ENCODE measurements at regions not wholly inside any gene's neighbourhood (a gene's known extent, or its start where the extent isn't known, plus 50 kb on each side); places are given as distances from the start of the nearest gene placed in this dataset.

DNA sequence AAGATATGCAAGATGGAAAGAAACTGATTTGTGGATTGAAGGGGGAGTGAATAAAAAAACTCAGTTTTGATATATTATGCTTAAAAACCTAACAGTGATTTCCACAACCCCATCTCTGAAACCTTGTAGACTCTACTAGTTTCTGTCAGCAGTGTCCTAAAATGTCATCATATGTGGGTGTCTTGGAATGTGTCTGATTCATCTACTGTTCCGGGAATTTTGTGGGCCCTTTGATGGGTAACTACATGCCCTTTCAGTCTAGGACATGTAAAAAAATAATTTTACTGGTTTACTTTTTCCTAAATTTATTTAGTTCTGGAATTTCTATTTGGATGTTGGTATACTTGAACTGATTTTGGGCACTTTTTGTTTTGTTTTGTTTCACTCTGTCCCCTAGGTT is 118.9 kb upstream of the NMUR2 start:
- Histone ChIP-seq H3K4me3 (ENCODE audit: low read length) (no peak overlapping the region), H3K27ac (ENCODE audit: low read length) (no peak overlapping the region), H3K27me3 (ENCODE audit: control insufficient read depth, insufficient read depth, low read length) (no peaks in the 10 kb centered on the region), H3K36me3 (ENCODE audit: control insufficient read depth, insufficient read depth, low read length) (no peaks in the 10 kb centered on the region), H3K4me1 (ENCODE audit: control insufficient read depth, insufficient read depth, low read length) (peaks cover 4% of the 10 kb centered on the region), H3K9me3 (replicated peaks; ENCODE audit: control insufficient read depth, low read depth, low read length) (no peaks in the 10 kb centered on the region)
- WGBS (ENCODE audit: insufficient coverage) = no CpG with 5 or more reads among the region's 1 CpG
- no peak for DNase-seq

GRCh38 chr5:152527358-152528052 is 122.4 kb upstream of the NMUR2 start:
- no peak overlapping the region for H3K4me3 ChIP-seq (ENCODE audit: low read length)
- H3K27me3 ChIP-seq (ENCODE audit: control insufficient read depth, insufficient read depth, low read length) = no peaks in the 10 kb centered on the region
- no peaks in the 10 kb centered on the region for H3K9me3 ChIP-seq (replicated peaks; ENCODE audit: control insufficient read depth, low read depth, low read length)
- DNase-seq = peak; percentile 27
- H3K4me1 ChIP-seq (ENCODE audit: control insufficient read depth, insufficient read depth, low read length) = peaks cover 4% of the 10 kb centered on the region
- no peaks in the 10 kb centered on the region for H3K36me3 ChIP-seq (ENCODE audit: control insufficient read depth, insufficient read depth, low read length)
- no peak overlapping the region for H3K27ac ChIP-seq (ENCODE audit: low read length)
- WGBS (ENCODE audit: insufficient coverage) = no CpG with 5 or more reads among the region's 3 CpGs

DNA sequence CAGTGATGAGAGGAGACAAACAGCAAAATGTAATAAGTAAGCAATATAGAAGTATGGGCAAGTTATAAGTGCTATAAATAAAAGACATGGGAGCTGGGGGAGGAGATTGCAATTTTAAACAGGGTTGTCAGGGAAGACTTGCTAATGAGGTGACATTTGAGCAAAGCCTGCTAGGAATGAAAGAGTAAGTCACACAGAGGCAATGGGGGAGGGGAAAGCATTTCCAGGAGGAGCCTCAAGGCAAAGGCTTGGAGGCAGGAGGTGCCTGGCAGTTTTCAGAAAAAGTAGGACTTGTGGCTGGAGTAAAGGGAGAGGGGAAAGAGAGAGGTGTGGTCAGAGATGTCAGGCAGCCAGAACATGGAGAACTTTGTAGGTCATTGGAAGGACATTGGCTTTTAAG is 124.4 kb upstream of the NMUR2 start:
- Histone ChIP-seq H3K4me1 (ENCODE audit: control insufficient read depth, insufficient read depth, low read length) (peaks cover 4% of the 10 kb centered on the region), H3K9me3 (replicated peaks; ENCODE audit: control insufficient read depth, low read depth, low read length) (no peaks in the 10 kb centered on the region), H3K27ac (ENCODE audit: low read length) (no peak overlapping the region), H3K4me3 (ENCODE audit: low read length) (no peak overlapping the region), H3K36me3 (ENCODE audit: control insufficient read depth, insufficient read depth, low read length) (no peaks in the 10 kb centered on the region), H3K27me3 (ENCODE audit: control insufficient read depth, insufficient read depth, low read length) (no peaks in the 10 kb centered on the region)
- DNase-seq = no peak

DNA sequence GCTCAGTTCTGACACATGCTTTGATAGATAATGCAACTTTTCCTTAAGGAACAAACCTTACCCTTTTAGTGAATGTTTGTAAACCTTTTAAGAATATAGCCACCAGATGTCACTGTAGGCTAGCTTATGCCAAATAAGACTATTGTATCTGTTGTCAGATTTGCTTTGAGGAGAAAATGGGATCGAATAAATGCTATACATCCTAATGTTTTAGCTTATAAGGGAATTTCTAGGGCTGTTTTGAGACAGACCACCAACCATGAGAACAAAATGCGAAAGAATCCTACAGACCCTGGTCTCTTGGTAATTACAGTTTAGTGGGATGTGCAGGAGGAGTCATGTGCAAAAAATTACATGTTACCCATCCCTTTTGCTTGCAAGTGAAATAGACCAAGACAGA is 127.6 kb upstream of the NMUR2 start:
- Histone ChIP-seq H3K27ac (ENCODE audit: low read length) (no peak overlapping the region), H3K4me3 (ENCODE audit: low read length) (no peak overlapping the region), H3K4me1 (ENCODE audit: control insufficient read depth, insufficient read depth, low read length) (no peaks in the 10 kb centered on the region), H3K36me3 (ENCODE audit: control insufficient read depth, insufficient read depth, low read length) (no peaks in the 10 kb centered on the region), H3K27me3 (ENCODE audit: control insufficient read depth, insufficient read depth, low read length) (no peaks in the 10 kb centered on the region), H3K9me3 (replicated peaks; ENCODE audit: control insufficient read depth, low read depth, low read length) (no peaks in the 10 kb centered on the region)
- DNase-seq = peak; percentile 76
- no CpG with 5 or more reads among the region's 2 CpGs for WGBS (ENCODE audit: insufficient coverage)

DNA sequence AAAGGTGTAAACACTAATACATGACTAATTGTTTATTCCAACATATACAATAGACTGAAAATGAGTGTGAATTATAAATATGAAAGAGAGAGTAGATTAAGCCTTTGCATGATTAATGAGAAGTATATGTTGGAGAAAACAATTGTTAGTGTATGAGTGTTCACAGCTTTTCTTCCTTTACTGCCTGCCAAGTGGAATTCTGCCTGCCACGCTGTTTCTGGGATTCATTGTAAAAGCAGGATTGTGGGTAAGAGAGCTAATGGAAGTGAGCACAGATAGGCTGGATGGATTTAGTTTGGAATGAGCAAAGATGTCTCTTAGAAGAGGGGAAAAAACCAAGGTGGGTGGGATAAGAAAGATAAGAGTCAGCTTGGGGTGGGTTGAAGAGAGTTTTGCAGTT is 129.6 kb upstream of the NMUR2 start:
- WGBS (ENCODE audit: insufficient coverage) = no CpG with 5 or more reads among the region's 1 CpG
- DNase-seq = peak; percentile 46
- H3K36me3 ChIP-seq (ENCODE audit: control insufficient read depth, insufficient read depth, low read length) = no peaks in the 10 kb centered on the region
- no peak overlapping the region for H3K4me3 ChIP-seq (ENCODE audit: low read length)
- H3K4me1 ChIP-seq (ENCODE audit: control insufficient read depth, insufficient read depth, low read length) = no peaks in the 10 kb centered on the region
- no peak overlapping the region for H3K27ac ChIP-seq (ENCODE audit: low read length)
- H3K9me3 ChIP-seq (replicated peaks; ENCODE audit: control insufficient read depth, low read depth, low read length) = no peaks in the 10 kb centered on the region
- no peaks in the 10 kb centered on the region for H3K27me3 ChIP-seq (ENCODE audit: control insufficient read depth, insufficient read depth, low read length)

DNA sequence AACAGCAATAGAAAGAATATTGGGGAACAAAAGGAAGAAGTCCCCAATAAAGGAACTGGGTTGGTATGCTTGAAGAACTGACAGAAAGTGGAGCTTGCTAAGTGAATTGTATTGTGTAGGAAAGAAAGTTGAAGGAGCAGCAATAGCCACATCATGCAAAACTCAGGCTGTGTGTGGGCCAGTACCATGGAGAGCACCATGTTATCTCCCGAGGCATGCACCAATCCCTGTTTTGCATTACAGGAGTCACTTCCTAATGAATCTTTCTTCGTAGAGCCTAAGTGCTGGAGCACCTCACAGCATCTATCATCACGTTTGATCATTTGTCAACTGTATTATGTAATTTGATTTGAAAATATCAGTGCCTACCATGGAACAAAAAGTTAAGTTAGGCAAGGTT is 137.7 kb upstream of the NMUR2 start:
- no peak overlapping the region for H3K4me3 ChIP-seq (ENCODE audit: low read length)
- DNase-seq = peak; percentile 42
- no peaks in the 10 kb centered on the region for H3K9me3 ChIP-seq (replicated peaks; ENCODE audit: control insufficient read depth, low read depth, low read length)
- H3K4me1 ChIP-seq (ENCODE audit: control insufficient read depth, insufficient read depth, low read length) = no peaks in the 10 kb centered on the region
- no peaks in the 10 kb centered on the region for H3K27me3 ChIP-seq (ENCODE audit: control insufficient read depth, insufficient read depth, low read length)
- 0% methylated on average over 1 of the region's 3 CpGs for WGBS (ENCODE audit: insufficient coverage)
- no peak overlapping the region for H3K27ac ChIP-seq (ENCODE audit: low read length)
- no peaks in the 10 kb centered on the region for H3K36me3 ChIP-seq (ENCODE audit: control insufficient read depth, insufficient read depth, low read length)

- Histone ChIP-seq H3K27me3 (ENCODE audit: control insufficient read depth, insufficient read depth, low read length) (no peaks in the 10 kb centered on the region), H3K36me3 (ENCODE audit: control insufficient read depth, insufficient read depth, low read length) (no peaks in the 10 kb centered on the region), H3K27ac (ENCODE audit: low read length) (no peak overlapping the region), H3K9me3 (replicated peaks; ENCODE audit: control insufficient read depth, low read depth, low read length) (no peaks in the 10 kb centered on the region), H3K4me3 (ENCODE audit: low read length) (no peak overlapping the region), H3K4me1 (ENCODE audit: control insufficient read depth, insufficient read depth, low read length) (no peaks in the 10 kb centered on the region)
- no CpG with 5 or more reads among the region's 2 CpGs for WGBS (ENCODE audit: insufficient coverage)
- DNase-seq = no peak
Measured at GRCh38 chr5:152546493-152546892, 141.4 kb upstream of the NMUR2 start.

- H3K27ac ChIP-seq (ENCODE audit: low read length) = no peak overlapping the region
- H3K4me3 ChIP-seq (ENCODE audit: low read length) = no peak overlapping the region
- H3K27me3 ChIP-seq (ENCODE audit: control insufficient read depth, insufficient read depth, low read length) = no peaks in the 10 kb centered on the region
- DNase-seq = no peak
- no peaks in the 10 kb centered on the region for H3K4me1 ChIP-seq (ENCODE audit: control insufficient read depth, insufficient read depth, low read length)
- H3K36me3 ChIP-seq (ENCODE audit: control insufficient read depth, insufficient read depth, low read length) = no peaks in the 10 kb centered on the region
- no peaks in the 10 kb centered on the region for H3K9me3 ChIP-seq (replicated peaks; ENCODE audit: control insufficient read depth, low read depth, low read length)
- WGBS (ENCODE audit: insufficient coverage) = 80% methylated on average over 3 of the region's 5 CpGs
Measured at GRCh38 chr5:152547202-152547601, 142.1 kb upstream of the NMUR2 start.

DNA sequence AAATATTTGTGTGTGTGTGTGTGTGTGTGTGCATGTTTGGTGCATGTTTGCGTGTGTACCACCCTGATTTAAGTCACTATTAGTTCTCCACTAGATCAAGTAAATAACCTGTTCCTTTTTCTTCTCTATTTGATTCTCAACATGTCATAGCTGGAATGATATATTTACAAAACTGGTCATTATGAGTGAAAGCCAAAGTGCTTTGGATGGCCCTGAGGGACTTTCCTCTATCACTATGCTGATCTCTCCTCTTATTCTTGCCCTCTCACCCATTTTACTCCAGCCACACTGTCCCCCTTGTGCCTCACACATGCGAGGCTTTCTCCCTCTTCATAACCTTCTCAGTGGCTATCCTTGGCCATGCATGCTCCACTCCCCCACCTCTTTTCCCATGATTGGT is 144.6 kb upstream of the NMUR2 start:
- Histone ChIP-seq H3K36me3 (ENCODE audit: control insufficient read depth, insufficient read depth, low read length) (no peaks in the 10 kb centered on the region), H3K9me3 (replicated peaks; ENCODE audit: control insufficient read depth, low read depth, low read length) (no peaks in the 10 kb centered on the region), H3K27me3 (ENCODE audit: control insufficient read depth, insufficient read depth, low read length) (no peaks in the 10 kb centered on the region), H3K27ac (ENCODE audit: low read length) (no peak overlapping the region), H3K4me3 (ENCODE audit: low read length) (no peak overlapping the region), H3K4me1 (ENCODE audit: control insufficient read depth, insufficient read depth, low read length) (no peaks in the 10 kb centered on the region)
- WGBS (ENCODE audit: insufficient coverage) = 86% methylated on average over 1 of the region's 2 CpGs
- DNase-seq = no peak

DNA sequence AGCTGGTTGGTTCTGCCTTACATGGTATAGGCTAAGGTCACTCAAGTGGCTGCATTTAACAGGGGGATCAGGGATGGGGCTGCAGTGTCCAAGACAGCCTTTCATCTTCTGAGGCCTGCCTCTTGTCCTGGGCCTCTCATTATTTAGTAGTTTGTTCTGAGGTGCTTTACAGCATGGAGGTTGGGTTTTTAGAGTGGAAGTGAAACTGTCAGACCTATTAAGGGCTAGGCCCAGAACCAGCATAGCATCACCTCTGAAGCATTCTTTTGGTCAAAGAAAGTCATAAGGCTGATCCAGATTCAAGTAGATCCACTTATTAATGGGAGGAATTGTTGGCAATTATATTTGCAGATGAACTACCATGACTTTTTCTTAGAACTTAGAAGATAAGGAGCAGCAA is 146.0 kb upstream of the NMUR2 start:
- Histone ChIP-seq H3K27ac (ENCODE audit: low read length) (no peak overlapping the region), H3K4me3 (ENCODE audit: low read length) (no peak overlapping the region), H3K27me3 (ENCODE audit: control insufficient read depth, insufficient read depth, low read length) (no peaks in the 10 kb centered on the region), H3K4me1 (ENCODE audit: control insufficient read depth, insufficient read depth, low read length) (no peaks in the 10 kb centered on the region), H3K36me3 (ENCODE audit: control insufficient read depth, insufficient read depth, low read length) (no peaks in the 10 kb centered on the region), H3K9me3 (replicated peaks; ENCODE audit: control insufficient read depth, low read depth, low read length) (no peaks in the 10 kb centered on the region)
- no peak for DNase-seq

GRCh38 chr5:152556784-152557183 is 151.7 kb upstream of the NMUR2 start:
- Histone ChIP-seq H3K27me3 (ENCODE audit: control insufficient read depth, insufficient read depth, low read length) (no peaks in the 10 kb centered on the region), H3K9me3 (replicated peaks; ENCODE audit: control insufficient read depth, low read depth, low read length) (no peaks in the 10 kb centered on the region), H3K4me3 (ENCODE audit: low read length) (no peak overlapping the region), H3K36me3 (ENCODE audit: control insufficient read depth, insufficient read depth, low read length) (no peaks in the 10 kb centered on the region), H3K27ac (ENCODE audit: low read length) (no peak overlapping the region), H3K4me1 (ENCODE audit: control insufficient read depth, insufficient read depth, low read length) (no peaks in the 10 kb centered on the region)
- peak; percentile 0 for DNase-seq
- WGBS (ENCODE audit: insufficient coverage) = 7% methylated on average over 2 of the region's 4 CpGs
